Sciatic nerve (tissue), 2 donors: ENCODE measurements at regions not wholly inside any gene's neighbourhood (a gene's known extent, or its start where the extent isn't known, plus 50 kb on each side); places are given as distances from the start of the nearest gene placed in this dataset.

Experiments used
- ATAC-seq: fragments of 200-7000 bp; cut with Tn5 transposase; one replicate; pipeline ENCODE4 v1.9.1; 2020; ENCODE audit warnings: mild to moderate bottlenecking, moderate library complexity
- DNase-seq: peaks from one replicate; pipeline ENCODE4 v3.0.0-alpha.2; 2020; ENCODE audit warnings: low spot score
- intact Hi-C: fragments of 100-400 bp; cut with DNase I; formaldehyde crosslinking; loops from one replicate; pipeline ENCODE4 v1.14.2; 2022
- donor health status: DM: no; HTN: no; CAD: no.
- donor health status: DM: no; HTN: no; CAD: no.

- no peak for ATAC-seq
Measured at GRCh38 chr2:144190908-144191605, 328.9 kb downstream of the ZEB2 start.

GRCh38 chr2:144183727-144184126 lies 336.2 kb downstream of the ZEB2 start:
- DNase-seq (no peak), ATAC-seq (peak; percentile 20)
- intact Hi-C loops = no loop called here

More at GRCh38 chr2:144190908-144191605, 328.9 kb downstream of the ZEB2 start:
- no peak for DNase-seq
- intact Hi-C loops = no loop called here

GRCh38 chr2:144181001-144181400 lies 338.9 kb downstream of the ZEB2 start:
- ATAC-seq (no peak), DNase-seq (no peak)
- intact Hi-C loops = no loop called here

- DNase-seq = no peak
- intact Hi-C loops = no loop called here
- no peak for ATAC-seq
Measured at GRCh38 chr2:144180131-144180530, 339.8 kb downstream of the ZEB2 start.

GRCh38 chr2:144170179-144170578 lies 349.7 kb downstream of the ZEB2 start:
- ATAC-seq (no peak), DNase-seq (no peak)
- intact Hi-C loops = no loop called here

GRCh38 chr2:144166743-144167142 lies 353.2 kb downstream of the ZEB2 start:
- ATAC-seq = no peak
- DNase-seq = no peak
- intact Hi-C loops = no loop called here

- intact Hi-C loops = no loop called here
- DNase-seq (no peak), ATAC-seq (no peak)
Measured at GRCh38 chr2:144165599-144166250, 354.2 kb downstream of the ZEB2 start.

GRCh38 chr2:144163592-144163991 lies 356.3 kb downstream of the ZEB2 start:
- ATAC-seq (no peak), DNase-seq (no peak)
- intact Hi-C loops = no loop called here

- ATAC-seq (no peak), DNase-seq (no peak)
- intact Hi-C loops = no loop called here
Measured at GRCh38 chr2:144162652-144163051, 357.3 kb downstream of the ZEB2 start.

- no peak for DNase-seq
- ATAC-seq = no peak
- intact Hi-C loops = no loop called here
Measured at GRCh38 chr2:144161061-144161460, 358.9 kb downstream of the ZEB2 start.

GRCh38 chr2:144159240-144159639 lies 360.7 kb downstream of the ZEB2 start:
- intact Hi-C loops = no loop called here
- ATAC-seq = no peak
- DNase-seq = no peak

- intact Hi-C loops = no loop called here
- DNase-seq (no peak), ATAC-seq (no peak)
Measured at GRCh38 chr2:144158096-144158495, 361.8 kb downstream of the ZEB2 start.

GRCh38 chr2:144156736-144157640 lies 362.9 kb downstream of the ZEB2 start:
- intact Hi-C loops = no loop called here
- ATAC-seq (no peak), DNase-seq (no peak)

- intact Hi-C loops = no loop called here
Measured at GRCh38 chr2:144154205-144154604, 365.7 kb downstream of the ZEB2 start.

GRCh38 chr2:144152817-144153271 lies 367.1 kb downstream of the ZEB2 start:
- ATAC-seq (peak; percentile 49), DNase-seq (no peak)
- intact Hi-C loops = no loop called here

More at GRCh38 chr2:144154205-144154604, 365.7 kb downstream of the ZEB2 start:
- no peak for DNase-seq
- ATAC-seq = peak; percentile 73

GRCh38 chr2:144151851-144152250 lies 368.1 kb downstream of the ZEB2 start:
- intact Hi-C loops = no loop called here
- DNase-seq = no peak
- no peak for ATAC-seq

- intact Hi-C loops = no loop called here
- DNase-seq = no peak
- no peak for ATAC-seq
Measured at GRCh38 chr2:144151405-144151804, 368.5 kb downstream of the ZEB2 start.

- DNase-seq (no peak), ATAC-seq (no peak)
- intact Hi-C loops = no loop called here
Measured at GRCh38 chr2:144147356-144147755, 372.6 kb downstream of the ZEB2 start.

GRCh38 chr2:144146876-144147275 lies 373.0 kb downstream of the ZEB2 start:
- intact Hi-C loops = no loop called here
- ATAC-seq (no peak), DNase-seq (no peak)

- intact Hi-C loops = no loop called here
- DNase-seq (no peak), ATAC-seq (no peak)
Measured at GRCh38 chr2:144146076-144146475, 373.8 kb downstream of the ZEB2 start.
